Neural progenitor cell (in vitro differentiated cells): ENCODE measurements at regions not wholly inside any gene's neighbourhood (a gene's known extent, or its start where the extent isn't known, plus 50 kb on each side); places are given as distances from the start of the nearest gene placed in this dataset.

ENCODE experiments used
- DNase-seq: peaks from one replicate; pipeline ENCODE4 v3.0.0-alpha.2; 2016; ENCODE audit warnings: low spot score
- H2AFZ ChIP-seq: fragments of 200-600 bp; sonication (generic); replicated peaks from 2 replicates; pipeline ENCODE4 v1.6.1; 2016; ENCODE audit warnings: antibody characterized with exemption
- H3F3A ChIP-seq: fragments of 200-600 bp; sonication (generic); 2 replicates; pipeline ENCODE4 v1.6.1; 2016; ENCODE audit warnings: antibody characterized with exemption, low read depth
- H3K27ac ChIP-seq: fragments of 200-600 bp; sonication (generic); 2 replicates; pipeline ENCODE4 v1.5.1; 2016; ENCODE audit warnings: mild to moderate bottlenecking
- H3K27me3 ChIP-seq: fragments of 200-600 bp; sonication (generic); 2 replicates; pipeline ENCODE4 v1.6.1; 2016; ENCODE audit warnings: mild to moderate bottlenecking, moderate library complexity
- H3K36me3 ChIP-seq: fragments of 200-600 bp; sonication (generic); 2 replicates; pipeline ENCODE4 v1.5.1; 2016
- H3K4me1 ChIP-seq: fragments of 200-600 bp; sonication (generic); 2 replicates; pipeline ENCODE4 v1.6.1; 2016; ENCODE audit warnings: mixed run types
- H3K4me2 ChIP-seq: fragments of 200-600 bp; sonication (generic); 2 replicates; pipeline ENCODE4 v1.6.1; 2016
- H3K4me3 ChIP-seq: fragments of 200-600 bp; sonication (generic); 2 replicates; pipeline ENCODE4 v1.5.1; 2016
- H3K79me2 ChIP-seq: fragments of 200-600 bp; sonication (generic); 2 replicates; pipeline ENCODE4 v1.6.1; 2016; ENCODE audit warnings: low read depth
- H3K9ac ChIP-seq: fragments of 200-600 bp; sonication (generic); 2 replicates; pipeline ENCODE4 v1.6.1; 2016
- H3K9me3 ChIP-seq: fragments of 200-600 bp; sonication (generic); 2 replicates; pipeline ENCODE4 v1.5.1; 2016; ENCODE audit warnings: low read depth
- H4K20me1 ChIP-seq: fragments of 200-600 bp; sonication (generic); 2 replicates; pipeline ENCODE4 v1.6.1; 2016; ENCODE audit warnings: low read depth
- H3K27ac Mint-ChIP-seq: 3 replicates; pipeline ENCODE4 v1.8.0; 2021; ENCODE audit warnings: mixed read lengths
- H3K27me3 Mint-ChIP-seq: 2 replicates; pipeline ENCODE4 v1.8.0; 2022; ENCODE audit warnings: low read depth, mild to moderate bottlenecking, inconsistent platforms, moderate library complexity, mixed read lengths; ENCODE audit not compliant: insufficient read depth
- H3K36me3 Mint-ChIP-seq: 3 replicates; pipeline ENCODE4 v1.8.0; 2021; ENCODE audit warnings: mixed read lengths
- H3K4me1 Mint-ChIP-seq: 3 replicates; pipeline ENCODE4 v1.8.0; 2021; ENCODE audit warnings: mixed read lengths
- H3K4me3 Mint-ChIP-seq: 3 replicates; pipeline ENCODE4 v1.8.0; 2021; ENCODE audit warnings: mild to moderate bottlenecking, moderate library complexity, mixed read lengths
- H3K9me3 Mint-ChIP-seq: 3 replicates; pipeline ENCODE4 v1.8.0; 2020; ENCODE audit warnings: mixed read lengths
- EZH2 ChIP-seq: fragments of 200-600 bp; sonication (generic); IDR thresholded peaks from 2 replicates; pipeline ENCODE4 v1.6.1; 2017; ENCODE audit warnings: antibody characterized with exemption, mild to moderate bottlenecking, moderate library complexity
- EZH2phosphoT487 ChIP-seq: fragments of 200-600 bp; sonication (generic); IDR thresholded peaks from 2 replicates; pipeline ENCODE4 v1.6.1; 2017; ENCODE audit warnings: antibody characterized with exemption
- TF ChIP-seq, protein P1 (sequence below): fragments of 200-600 bp; sonication (generic); IDR thresholded peaks from 2 replicates; pipeline ENCODE4 v1.5.1; 2017; ENCODE audit warnings: antibody characterized with exemption, mild to moderate bottlenecking

DNA sequence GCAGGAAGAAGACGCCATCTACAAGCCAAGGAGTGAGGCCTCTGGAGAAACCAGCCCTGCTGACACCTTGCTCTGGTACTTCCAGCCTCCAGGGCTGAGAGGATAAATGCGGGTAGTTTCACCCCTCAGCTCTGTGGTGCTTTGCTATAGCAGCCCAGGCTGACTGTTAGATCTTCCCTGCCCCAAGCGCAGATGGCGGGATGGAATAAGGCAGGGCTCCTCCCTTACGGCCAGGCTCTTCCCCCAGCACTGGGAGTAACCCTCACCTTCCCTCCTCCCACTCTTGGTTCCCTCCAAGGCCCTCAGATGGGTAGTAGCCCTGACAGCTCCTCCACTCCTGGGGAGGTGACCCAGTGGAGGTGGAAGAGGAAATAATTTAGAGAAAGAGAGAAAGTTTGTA, 285.1 kb downstream of the GADD45G start:
- Mint-ChIP-seq H3K4me3 (no peak overlapping the region), H3K36me3 (no peaks in the 10 kb centered on the region), H3K4me1 (no peaks in the 10 kb centered on the region), H3K27ac (no peak overlapping the region), H3K9me3 (peaks cover 2% of the 10 kb centered on the region), H3K27me3 (peaks cover 4% of the 10 kb centered on the region)
- H3K36me3 ChIP-seq, result no peaks in the 10 kb centered on the region
- H3K79me2 ChIP-seq, result no peaks in the 10 kb centered on the region
- no peak overlapping the region for H3K9ac ChIP-seq
- no peaks in the 10 kb centered on the region for H3K4me1 ChIP-seq
- H3K27me3 ChIP-seq, result no peaks in the 10 kb centered on the region
- DNase-seq, result no peak
- TF ChIP-seq, protein P1, sequence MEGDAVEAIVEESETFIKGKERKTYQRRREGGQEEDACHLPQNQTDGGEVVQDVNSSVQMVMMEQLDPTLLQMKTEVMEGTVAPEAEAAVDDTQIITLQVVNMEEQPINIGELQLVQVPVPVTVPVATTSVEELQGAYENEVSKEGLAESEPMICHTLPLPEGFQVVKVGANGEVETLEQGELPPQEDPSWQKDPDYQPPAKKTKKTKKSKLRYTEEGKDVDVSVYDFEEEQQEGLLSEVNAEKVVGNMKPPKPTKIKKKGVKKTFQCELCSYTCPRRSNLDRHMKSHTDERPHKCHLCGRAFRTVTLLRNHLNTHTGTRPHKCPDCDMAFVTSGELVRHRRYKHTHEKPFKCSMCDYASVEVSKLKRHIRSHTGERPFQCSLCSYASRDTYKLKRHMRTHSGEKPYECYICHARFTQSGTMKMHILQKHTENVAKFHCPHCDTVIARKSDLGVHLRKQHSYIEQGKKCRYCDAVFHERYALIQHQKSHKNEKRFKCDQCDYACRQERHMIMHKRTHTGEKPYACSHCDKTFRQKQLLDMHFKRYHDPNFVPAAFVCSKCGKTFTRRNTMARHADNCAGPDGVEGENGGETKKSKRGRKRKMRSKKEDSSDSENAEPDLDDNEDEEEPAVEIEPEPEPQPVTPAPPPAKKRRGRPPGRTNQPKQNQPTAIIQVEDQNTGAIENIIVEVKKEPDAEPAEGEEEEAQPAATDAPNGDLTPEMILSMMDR, result no peak
- no peak for TF ChIP-seq EZH2phosphoT487
- TF ChIP-seq EZH2, result no peak
- no peak overlapping the region for H3K4me2 ChIP-seq
- no peaks in the 10 kb centered on the region for H4K20me1 ChIP-seq
- H3K27ac ChIP-seq, result no peak overlapping the region
- H3F3A ChIP-seq, result no peaks in the 10 kb centered on the region
- no peak overlapping the region for H2AFZ ChIP-seq
- H3K9me3 ChIP-seq, result no peaks in the 10 kb centered on the region
- H3K4me3 ChIP-seq, result no peak overlapping the region

DNA sequence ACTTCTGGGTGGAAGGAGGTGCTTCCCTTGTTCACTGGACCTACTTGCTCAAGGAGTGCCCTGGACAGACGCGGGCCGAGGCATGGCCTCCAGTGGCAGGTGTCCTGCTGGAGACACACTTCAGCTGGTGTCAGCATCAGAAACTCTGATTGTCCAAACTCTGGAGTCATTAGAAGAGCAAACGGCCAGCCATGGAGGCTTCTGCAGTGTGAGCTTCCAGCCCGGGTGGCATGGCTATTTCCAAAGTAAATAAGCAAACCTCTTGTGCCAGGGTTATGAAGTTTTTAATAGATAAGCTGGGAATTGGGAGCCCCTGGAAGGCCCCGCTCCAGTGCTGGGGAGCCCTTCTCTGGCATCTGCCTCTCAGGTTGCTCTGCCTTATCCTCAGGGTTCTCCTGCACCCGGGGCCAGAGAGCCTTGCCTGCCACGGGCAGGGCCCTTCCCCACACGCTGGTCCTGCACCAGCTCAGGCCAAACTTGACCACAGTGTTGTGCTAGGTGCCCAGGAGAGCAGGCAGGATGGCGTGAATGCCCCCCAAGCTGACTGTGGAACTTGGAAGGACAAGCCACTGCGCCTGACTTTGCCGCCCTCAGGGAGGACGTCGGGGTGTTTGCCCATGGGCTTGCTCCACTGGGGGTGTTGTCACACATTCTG, 285.6 kb downstream of the GADD45G start:
- Mint-ChIP-seq H3K9me3 (peaks cover 2% of the 10 kb centered on the region), H3K4me3 (no peak overlapping the region), H3K4me1 (no peaks in the 10 kb centered on the region), H3K36me3 (no peaks in the 10 kb centered on the region), H3K27ac (no peak overlapping the region), H3K27me3 (peaks cover 4% of the 10 kb centered on the region)
- Histone ChIP-seq H3K9me3 (no peaks in the 10 kb centered on the region), H3K36me3 (no peaks in the 10 kb centered on the region), H3K79me2 (no peaks in the 10 kb centered on the region), H2AFZ (no peak overlapping the region), H3K4me3 (no peak overlapping the region), H3F3A (no peaks in the 10 kb centered on the region), H3K9ac (no peak overlapping the region), H3K27ac (no peak overlapping the region), H3K4me2 (no peak overlapping the region), H4K20me1 (no peaks in the 10 kb centered on the region), H3K4me1 (no peaks in the 10 kb centered on the region), H3K27me3 (no peaks in the 10 kb centered on the region)
- TF ChIP-seq EZH2phosphoT487 (no peak), EZH2 (no peak)
- TF ChIP-seq, protein P1, result no peak
- no peak for DNase-seq

DNA sequence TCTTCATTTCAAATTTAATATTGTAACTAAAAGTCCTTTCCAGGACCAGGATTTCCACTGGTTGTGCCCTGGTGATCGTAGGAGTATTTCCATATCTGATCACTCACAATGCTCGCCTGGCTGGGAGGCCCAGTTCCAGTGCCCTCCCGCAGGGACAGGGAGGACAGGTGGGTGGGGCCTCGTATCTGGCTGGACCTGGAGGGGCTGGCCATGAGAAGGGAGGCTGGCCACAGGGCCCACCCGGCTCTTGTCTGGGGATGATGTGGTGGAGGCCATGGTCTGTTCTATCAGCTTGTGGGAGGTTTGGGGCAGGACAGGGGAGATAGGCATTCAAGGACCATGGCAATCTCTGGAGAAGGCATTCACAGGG, 286.4 kb downstream of the GADD45G start:
- H3K36me3 ChIP-seq, result no peaks in the 10 kb centered on the region
- no peak overlapping the region for H3K4me2 ChIP-seq
- no peak for DNase-seq
- H3K9ac ChIP-seq, result no peak overlapping the region
- no peaks in the 10 kb centered on the region for H3F3A ChIP-seq
- no peak overlapping the region for H3K27ac Mint-ChIP-seq
- H3K4me3 ChIP-seq, result no peak overlapping the region
- H3K27me3 ChIP-seq, result no peaks in the 10 kb centered on the region
- H2AFZ ChIP-seq, result no peak overlapping the region
- no peaks in the 10 kb centered on the region for H3K36me3 Mint-ChIP-seq
- no peaks in the 10 kb centered on the region for H3K79me2 ChIP-seq
- peaks cover 2% of the 10 kb centered on the region for H3K9me3 Mint-ChIP-seq
- no peak overlapping the region for H3K27ac ChIP-seq
- no peak overlapping the region for H3K4me3 Mint-ChIP-seq
- peaks cover 4% of the 10 kb centered on the region for H3K27me3 Mint-ChIP-seq
- no peak for TF ChIP-seq EZH2
- TF ChIP-seq, protein P1, result no peak
- no peak for TF ChIP-seq EZH2phosphoT487
- no peaks in the 10 kb centered on the region for H3K4me1 ChIP-seq
- no peaks in the 10 kb centered on the region for H3K9me3 ChIP-seq
- no peaks in the 10 kb centered on the region for H4K20me1 ChIP-seq
- no peaks in the 10 kb centered on the region for H3K4me1 Mint-ChIP-seq
